ENCODE measurements at regions not wholly inside any gene's neighbourhood (a gene's known extent, or its start where the extent isn't known, plus 50 kb on each side); places are given as distances from the start of the nearest gene placed in this dataset.

GRCh38 chr2:14746133-14746532, 113.6 kb downstream of the LRATD1 start:
- TF ChIP-seq CTCF (IDR thresholded peaks at IDR 0.05; ENCODE audit: low read depth, low read length): no peak
- no peak for TF ChIP-seq EZH2phosphoT487 (IDR thresholded peaks at IDR 0.05; ENCODE audit: low read depth)
